ENCODE measurements at regions not wholly inside any gene's neighbourhood (a gene's known extent, or its start where the extent isn't known, plus 50 kb on each side); places are given as distances from the start of the nearest gene placed in this dataset.

GRCh38 chr1:199102239-199102638 lies 463.4 kb downstream of the PTPRC start:
- no peaks in the 10 kb centered on the region for H3K79me2 ChIP-seq (ENCODE audit: insufficient read depth, low read length)
- H3K9me2 ChIP-seq (replicated peaks; ENCODE audit: insufficient read depth, low read length): no peaks in the 10 kb centered on the region
- no peak overlapping the region for H3K4me2 ChIP-seq (ENCODE audit: low read depth, low read length, poor library complexity, severe bottlenecking)
- H3F3A ChIP-seq (ENCODE audit: insufficient read depth): no peaks in the 10 kb centered on the region
- H2AFZ ChIP-seq (ENCODE audit: low read depth, low read length, severe bottlenecking): no peak overlapping the region
- H3K27ac ChIP-seq (ENCODE audit: low read depth, low read length): no peak overlapping the region
- no peak overlapping the region for H3K9ac ChIP-seq (ENCODE audit: low read length)
- TF ChIP-seq EZH2phosphoT487 (conservative IDR thresholded peaks at IDR 0.05; ENCODE audit: low read length) (no peak), CTCF (IDR thresholded peaks at IDR 0.05; ENCODE audit: insufficient read depth, low read length, poor library complexity, severe bottlenecking) (no peak)
- H3K4me3 ChIP-seq (ENCODE audit: insufficient read depth, low read length, poor library complexity, severe bottlenecking): no peak overlapping the region
- 0 out of 2 replicates have a peak, but pooled peaks cover 3% of the 10 kb centered on the region for H3K36me3 ChIP-seq (ENCODE audit: low read length)
- H3K27me3 ChIP-seq (ENCODE audit: low read length): no peaks in the 10 kb centered on the region
- H4K20me1 ChIP-seq (ENCODE audit: low read depth, low read length): no peaks in the 10 kb centered on the region
- no peaks in the 10 kb centered on the region for H3K9me3 ChIP-seq (ENCODE audit: insufficient read depth, low read length)

- Histone ChIP-seq H3K27me3 (ENCODE audit: low read length) (no peaks in the 10 kb centered on the region), H3K79me2 (ENCODE audit: insufficient read depth, low read length) (no peaks in the 10 kb centered on the region), H3F3A (ENCODE audit: insufficient read depth) (no peaks in the 10 kb centered on the region), H3K4me2 (ENCODE audit: low read depth, low read length, poor library complexity, severe bottlenecking) (no peak overlapping the region), H3K9me3 (ENCODE audit: insufficient read depth, low read length) (no peaks in the 10 kb centered on the region; the same call in 1 of the 2 replicates), H3K36me3 (ENCODE audit: low read length) (no peaks in the 10 kb centered on the region), H4K20me1 (ENCODE audit: low read depth, low read length) (no peaks in the 10 kb centered on the region), H3K27ac (ENCODE audit: low read depth, low read length) (no peak overlapping the region), H3K4me3 (ENCODE audit: insufficient read depth, low read length, poor library complexity, severe bottlenecking) (no peak overlapping the region), H3K9me2 (replicated peaks; ENCODE audit: insufficient read depth, low read length) (no peaks in the 10 kb centered on the region), H3K9ac (ENCODE audit: low read length) (no peak overlapping the region), H2AFZ (ENCODE audit: low read depth, low read length, severe bottlenecking) (no peak overlapping the region)
- TF ChIP-seq CTCF (IDR thresholded peaks at IDR 0.05; ENCODE audit: insufficient read depth, low read length, poor library complexity, severe bottlenecking): no peak
- TF ChIP-seq EZH2phosphoT487 (conservative IDR thresholded peaks at IDR 0.05; ENCODE audit: low read length): no peak
Observed at GRCh38 chr1:199109160-199109559, 470.3 kb downstream of the PTPRC start.

DNA sequence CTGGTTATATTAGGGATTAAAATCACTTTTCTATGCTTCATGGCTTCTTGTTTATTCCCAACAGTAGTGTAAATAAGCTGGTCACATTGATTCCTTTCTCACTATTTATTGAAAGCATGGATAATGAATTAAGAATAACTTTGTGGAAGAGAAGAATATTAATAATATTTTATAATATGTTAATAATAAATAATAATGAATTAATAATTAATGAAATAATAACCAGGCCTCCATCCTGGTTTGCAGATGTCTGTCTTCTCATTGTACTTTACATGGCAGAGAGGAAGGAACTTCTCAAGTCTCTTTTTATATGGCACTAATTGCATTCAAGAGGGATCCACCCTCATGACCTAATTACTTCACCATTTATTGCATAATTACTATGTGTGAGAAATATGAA lies 473.5 kb downstream of the PTPRC start:
- Histone ChIP-seq H3K4me3 (ENCODE audit: insufficient read depth, low read length, poor library complexity, severe bottlenecking) (no peak overlapping the region), H3K36me3 (ENCODE audit: low read length) (no peaks in the 10 kb centered on the region), H3K9ac (ENCODE audit: low read length) (no peak overlapping the region), H3K9me3 (ENCODE audit: insufficient read depth, low read length) (no peaks in the 10 kb centered on the region; the same call in 1 of the 2 replicates), H3K27ac (ENCODE audit: low read depth, low read length) (no peak overlapping the region), H3K79me2 (ENCODE audit: insufficient read depth, low read length) (no peaks in the 10 kb centered on the region), H3K9me2 (replicated peaks; ENCODE audit: insufficient read depth, low read length) (no peaks in the 10 kb centered on the region), H4K20me1 (ENCODE audit: low read depth, low read length) (no peaks in the 10 kb centered on the region), H3K4me2 (ENCODE audit: low read depth, low read length, poor library complexity, severe bottlenecking) (no peak overlapping the region), H3K27me3 (ENCODE audit: low read length) (no peaks in the 10 kb centered on the region), H2AFZ (ENCODE audit: low read depth, low read length, severe bottlenecking) (no peak overlapping the region), H3F3A (ENCODE audit: insufficient read depth) (no peaks in the 10 kb centered on the region)
- no peak for TF ChIP-seq CTCF (IDR thresholded peaks at IDR 0.05; ENCODE audit: insufficient read depth, low read length, poor library complexity, severe bottlenecking)
- TF ChIP-seq EZH2phosphoT487 (conservative IDR thresholded peaks at IDR 0.05; ENCODE audit: low read length): no peak
